SK-N-SH (cell line): ENCODE measurements at regions not wholly inside any gene's neighbourhood (a gene's known extent, or its start where the extent isn't known, plus 50 kb on each side); places are given as distances from the start of the nearest gene placed in this dataset.

Experiments used
- CTCF ChIA-PET: fragments of 300-600, 350-600 bp; formaldehyde crosslinking; extraction: SDS; loops from one replicate; lab custom pipeline; 2021; lab: Yijun Ruan, JAX
- POLR2A ChIA-PET: fragments of 350-600 bp; sonication (Branson Sonifier 250); formaldehyde crosslinking; extraction: SDS; loops from one replicate; lab custom pipeline; 2020; ENCODE audit warnings: antibody characterized with exemption, inconsistent platforms; lab: Yijun Ruan, JAX
- DNase-seq: peaks from one replicate; pipeline ENCODE4 v3.0.0; 2012
- H2AFZ ChIP-seq: fragments of 200-600 bp; sonication (generic); 2 replicates; pipeline ENCODE4 v1.8.1; 2016; ENCODE audit warnings: antibody characterized with exemption, mild to moderate bottlenecking, low read depth
- H3F3A ChIP-seq: fragments of 200-600 bp; sonication (generic); replicated peaks from 2 replicates; pipeline ENCODE3; 2016; ENCODE audit warnings: antibody characterized with exemption, mild to moderate bottlenecking; ENCODE audit not compliant: insufficient read depth
- H3K27ac ChIP-seq, 2 experiments: fragments of 200-500 bp in 1 of 2; fragments of 200-600 bp in 1 of 2; sonication (Bioruptor generic) in 1 of 2; sonication (generic), shearing (Covaris generic) in 1 of 2; 2 replicates each; pipeline versions ENCODE4 v1.5.1 to v1.6.1; 2014 to 2016; ENCODE audit warnings: low read depth in 2 of 2, inconsistent platforms in 1 of 2, low read length in 1 of 2, mild to moderate bottlenecking in 1 of 2, mixed read lengths in 1 of 2
- H3K27me3 ChIP-seq: fragments of 200-600 bp; sonication (generic), shearing (Covaris generic); 2 replicates; pipeline ENCODE4 v1.6.1; 2016; ENCODE audit warnings: mixed run types; ENCODE audit not compliant: insufficient read depth
- H3K36me3 ChIP-seq, 2 experiments: fragments of 200-500 bp in 1 of 2; fragments of 200-600 bp in 1 of 2; sonication (Bioruptor generic) in 1 of 2; sonication (generic) in 1 of 2; replicated peaks in 1 of 2; 2 replicates each; pipeline versions ENCODE3 to v1.5.1; 2014 to 2016; ENCODE audit warnings: low read length in 1 of 2, mild to moderate bottlenecking in 1 of 2; ENCODE audit not compliant: insufficient read depth in 2 of 2, control insufficient read depth in 1 of 2
- H3K4me1 ChIP-seq, 2 experiments: fragments of 200-500 bp in 1 of 2; fragments of 200-600 bp in 1 of 2; sonication (Bioruptor generic) in 1 of 2; sonication (generic), shearing (Covaris generic) in 1 of 2; 2 replicates each; pipeline versions ENCODE4 v1.5.1 to v1.6.1; 2014 to 2016; ENCODE audit warnings: low read depth in 1 of 2, low read length in 1 of 2, mixed run types in 1 of 2; ENCODE audit not compliant: insufficient read depth in 2 of 2, control insufficient read depth in 1 of 2
- H3K4me2 ChIP-seq: fragments of 200-600 bp; sonication (generic), shearing (Covaris generic); 2 replicates; pipeline ENCODE4 v1.6.1; 2017; ENCODE audit warnings: mixed run types
- H3K4me3 ChIP-seq, 2 experiments: fragments of 200-500 bp in 1 of 2; fragments of 200-600 bp in 1 of 2; sonication (Bioruptor generic) in 1 of 2; sonication (generic), shearing (Covaris generic) in 1 of 2; 2 replicates each; pipeline versions ENCODE4 v1.5.1 to v1.8.1; 2014 to 2016; ENCODE audit warnings: low read depth in 2 of 2, inconsistent platforms in 1 of 2, low read length in 1 of 2, mild to moderate bottlenecking in 1 of 2, mixed read lengths in 1 of 2, moderate library complexity in 1 of 2
- H3K79me2 ChIP-seq: fragments of 200-600 bp; sonication (generic); 2 replicates; pipeline ENCODE4 v1.8.1; 2017; ENCODE audit warnings: mild to moderate bottlenecking; ENCODE audit not compliant: insufficient read depth
- H3K9ac ChIP-seq: fragments of 200-600 bp; sonication (generic); 2 replicates; pipeline ENCODE4 v1.6.1; 2017; ENCODE audit warnings: mixed run types
- H3K9me2 ChIP-seq: fragments of 200-600 bp; sonication (generic); 2 replicates; pipeline ENCODE4 v1.6.1; 2017; ENCODE audit warnings: mixed run types
- H3K9me3 ChIP-seq: fragments of 200-600 bp; sonication (generic); 2 replicates; pipeline ENCODE4 v1.6.1; 2017; ENCODE audit warnings: mixed run types, mild to moderate bottlenecking, moderate library complexity
- H4K20me1 ChIP-seq: fragments of 200-600 bp; sonication (generic); 2 replicates; pipeline ENCODE4 v1.6.1; 2017; ENCODE audit warnings: mild to moderate bottlenecking, mixed run types; ENCODE audit not compliant: insufficient read depth
- CHD2 ChIP-seq: fragments of 150-350 bp; IDR thresholded peaks from 2 replicates; pipeline ENCODE4 v1.6.1; 2018; ENCODE audit warnings: low read length; ENCODE audit not compliant: partially characterized antibody
- ELF1 ChIP-seq: IDR thresholded peaks from 2 replicates; pipeline ENCODE4 v1.4.0; 2012
- EZH2phosphoT487 ChIP-seq: fragments of 200-600 bp; sonication (generic); IDR thresholded peaks from 2 replicates; pipeline ENCODE4 v1.6.1; 2017; ENCODE audit warnings: low read depth, mixed run types, mild to moderate bottlenecking, antibody characterized with exemption, moderate library complexity, borderline replicate concordance
- GABPA ChIP-seq: IDR thresholded peaks from 2 replicates; pipeline ENCODE4 v1.4.0; 2012; ENCODE audit warnings: low read depth, mild to moderate bottlenecking
- GATA2 ChIP-seq: sonication (generic); formaldehyde crosslinking; IDR thresholded peaks from 2 replicates; pipeline ENCODE4 v1.5.0; 2020; ENCODE audit warnings: mild to moderate bottlenecking, missing genetic modification reagents
- JUND ChIP-seq: IDR thresholded peaks from 2 replicates; pipeline ENCODE4 v1.4.0; 2012
- MXI1 ChIP-seq: IDR thresholded peaks from 2 replicates; pipeline ENCODE4 v1.6.1; 2012; ENCODE audit warnings: mild to moderate bottlenecking, low read depth, low read length, improper control_type of control experiment
- NRF1 ChIP-seq: IDR thresholded peaks from 2 replicates; pipeline ENCODE4 v1.6.1; 2012; ENCODE audit warnings: low read depth, mild to moderate bottlenecking, low read length
- POLR2AphosphoS5 ChIP-seq: IDR thresholded peaks from 2 replicates; pipeline ENCODE4 v1.6.1; 2012; ENCODE audit warnings: low read depth, low read length
- RFX5 ChIP-seq: IDR thresholded peaks from 2 replicates; pipeline ENCODE4 v1.6.1; 2012; ENCODE audit warnings: mild to moderate bottlenecking, improper control_type of control experiment, low read length
- SIN3A ChIP-seq: IDR thresholded peaks from 2 replicates; pipeline ENCODE4 v1.6.1; 2012; ENCODE audit warnings: low read depth, mild to moderate bottlenecking, low read length, moderate library complexity, borderline replicate concordance
- SMC3 ChIP-seq: IDR thresholded peaks from 2 replicates; pipeline ENCODE4 v1.6.1; 2012; ENCODE audit warnings: low read depth, low read length, improper control_type of control experiment
- TAF1 ChIP-seq: IDR thresholded peaks from 2 replicates; pipeline ENCODE4 v1.6.1; 2012; ENCODE audit warnings: low read depth, mild to moderate bottlenecking, low read length, moderate library complexity, borderline replicate concordance
- WGBS: methylation state at CpG from one replicate; pipeline ENCODE4 v1.1.6; 2017; ENCODE audit warnings: low lambda C conversion rate; 5-methylcytosine and 5-hydroxymethylcytosine counted together
- TF ChIP-seq, protein P1 (sequence below): fragments of 150-350 bp; IDR thresholded peaks from 2 replicates; pipeline ENCODE4 v1.6.1; 2016; ENCODE audit warnings: mild to moderate bottlenecking, low read depth, low read length
- TF ChIP-seq, protein P2 (sequence below): IDR thresholded peaks from 2 replicates; pipeline ENCODE4; 2012
- TF ChIP-seq, protein P3 (sequence below): IDR thresholded peaks from 2 replicates; pipeline ENCODE4 v1.6.1; 2012; ENCODE audit warnings: mild to moderate bottlenecking, low read depth, low read length, moderate library complexity
- TF ChIP-seq, protein P4 (sequence below): IDR thresholded peaks from 2 replicates; pipeline ENCODE4 v1.4.0; 2012; ENCODE audit warnings: low read depth
- TF ChIP-seq, protein P5 (sequence below): IDR thresholded peaks from 2 replicates; pipeline ENCODE4 v1.4.0; 2012; ENCODE audit warnings: low read depth, borderline replicate concordance
- TF ChIP-seq, protein P6 (sequence below): IDR thresholded peaks from 2 replicates; pipeline ENCODE4 v1.4.0; 2012; ENCODE audit warnings: low read depth, borderline replicate concordance

DNA sequence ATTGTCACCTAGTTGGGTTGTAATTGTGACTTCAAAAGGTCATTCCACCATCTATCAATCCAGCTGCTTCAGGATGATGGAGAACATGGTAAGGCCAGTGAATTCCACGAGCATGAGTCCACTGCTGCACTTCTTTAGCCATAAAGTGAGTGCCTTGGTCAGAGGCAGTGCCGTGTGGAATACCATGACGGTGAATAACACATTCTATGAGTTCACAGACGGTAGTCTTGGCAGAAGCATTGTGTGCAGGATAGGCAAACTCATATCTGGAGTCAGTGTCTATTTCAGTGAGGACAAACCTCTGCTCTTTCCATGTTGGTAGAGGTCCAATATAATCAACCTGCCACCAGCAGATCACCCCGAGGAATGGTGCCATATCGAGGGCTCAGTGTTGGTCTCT is 650.9 kb downstream of the KCNJ2 start:
- no peak overlapping the region for H3K4me2 ChIP-seq
- no peaks in the 10 kb centered on the region for H3K36me3 ChIP-seq
- H3K9me2 ChIP-seq = no peaks in the 10 kb centered on the region
- POLR2A ChIA-PET = no interaction called here
- H3F3A ChIP-seq = no peaks in the 10 kb centered on the region
- no peaks in the 10 kb centered on the region for H4K20me1 ChIP-seq
- CTCF ChIA-PET = no interaction called here
- H3K27ac ChIP-seq = no peak overlapping the region
- no peak overlapping the region for H3K4me3 ChIP-seq
- 41% methylated on average over 6 of the region's 6 CpGs for WGBS
- H3K4me1 ChIP-seq = peaks cover 0 to under 1% of the 10 kb centered on the region in 2 experiments; a peak in 1 of 4 replicates
- H3K9me3 ChIP-seq = no peaks in the 10 kb centered on the region
- no peaks in the 10 kb centered on the region for H3K27me3 ChIP-seq
- no peaks in the 10 kb centered on the region for H3K79me2 ChIP-seq
- TF ChIP-seq, protein P1, sequence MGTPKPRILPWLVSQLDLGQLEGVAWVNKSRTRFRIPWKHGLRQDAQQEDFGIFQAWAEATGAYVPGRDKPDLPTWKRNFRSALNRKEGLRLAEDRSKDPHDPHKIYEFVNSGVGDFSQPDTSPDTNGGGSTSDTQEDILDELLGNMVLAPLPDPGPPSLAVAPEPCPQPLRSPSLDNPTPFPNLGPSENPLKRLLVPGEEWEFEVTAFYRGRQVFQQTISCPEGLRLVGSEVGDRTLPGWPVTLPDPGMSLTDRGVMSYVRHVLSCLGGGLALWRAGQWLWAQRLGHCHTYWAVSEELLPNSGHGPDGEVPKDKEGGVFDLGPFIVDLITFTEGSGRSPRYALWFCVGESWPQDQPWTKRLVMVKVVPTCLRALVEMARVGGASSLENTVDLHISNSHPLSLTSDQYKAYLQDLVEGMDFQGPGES = no peak
- TF ChIP-seq GABPA = no peak
- TF ChIP-seq, protein P2, sequence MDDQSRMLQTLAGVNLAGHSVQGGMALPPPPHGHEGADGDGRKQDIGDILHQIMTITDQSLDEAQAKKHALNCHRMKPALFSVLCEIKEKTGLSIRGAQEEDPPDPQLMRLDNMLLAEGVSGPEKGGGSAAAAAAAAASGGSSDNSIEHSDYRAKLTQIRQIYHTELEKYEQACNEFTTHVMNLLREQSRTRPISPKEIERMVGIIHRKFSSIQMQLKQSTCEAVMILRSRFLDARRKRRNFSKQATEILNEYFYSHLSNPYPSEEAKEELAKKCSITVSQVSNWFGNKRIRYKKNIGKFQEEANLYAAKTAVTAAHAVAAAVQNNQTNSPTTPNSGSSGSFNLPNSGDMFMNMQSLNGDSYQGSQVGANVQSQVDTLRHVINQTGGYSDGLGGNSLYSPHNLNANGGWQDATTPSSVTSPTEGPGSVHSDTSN = no peak
- TF ChIP-seq MXI1 = no peak
- no peak for TF ChIP-seq ELF1
- TF ChIP-seq RFX5 = no peak
- TF ChIP-seq TAF1 = no peak
- no peak for TF ChIP-seq JUND
- TF ChIP-seq EZH2phosphoT487 = no peak
- no peak for TF ChIP-seq CHD2
- TF ChIP-seq, protein P3, sequence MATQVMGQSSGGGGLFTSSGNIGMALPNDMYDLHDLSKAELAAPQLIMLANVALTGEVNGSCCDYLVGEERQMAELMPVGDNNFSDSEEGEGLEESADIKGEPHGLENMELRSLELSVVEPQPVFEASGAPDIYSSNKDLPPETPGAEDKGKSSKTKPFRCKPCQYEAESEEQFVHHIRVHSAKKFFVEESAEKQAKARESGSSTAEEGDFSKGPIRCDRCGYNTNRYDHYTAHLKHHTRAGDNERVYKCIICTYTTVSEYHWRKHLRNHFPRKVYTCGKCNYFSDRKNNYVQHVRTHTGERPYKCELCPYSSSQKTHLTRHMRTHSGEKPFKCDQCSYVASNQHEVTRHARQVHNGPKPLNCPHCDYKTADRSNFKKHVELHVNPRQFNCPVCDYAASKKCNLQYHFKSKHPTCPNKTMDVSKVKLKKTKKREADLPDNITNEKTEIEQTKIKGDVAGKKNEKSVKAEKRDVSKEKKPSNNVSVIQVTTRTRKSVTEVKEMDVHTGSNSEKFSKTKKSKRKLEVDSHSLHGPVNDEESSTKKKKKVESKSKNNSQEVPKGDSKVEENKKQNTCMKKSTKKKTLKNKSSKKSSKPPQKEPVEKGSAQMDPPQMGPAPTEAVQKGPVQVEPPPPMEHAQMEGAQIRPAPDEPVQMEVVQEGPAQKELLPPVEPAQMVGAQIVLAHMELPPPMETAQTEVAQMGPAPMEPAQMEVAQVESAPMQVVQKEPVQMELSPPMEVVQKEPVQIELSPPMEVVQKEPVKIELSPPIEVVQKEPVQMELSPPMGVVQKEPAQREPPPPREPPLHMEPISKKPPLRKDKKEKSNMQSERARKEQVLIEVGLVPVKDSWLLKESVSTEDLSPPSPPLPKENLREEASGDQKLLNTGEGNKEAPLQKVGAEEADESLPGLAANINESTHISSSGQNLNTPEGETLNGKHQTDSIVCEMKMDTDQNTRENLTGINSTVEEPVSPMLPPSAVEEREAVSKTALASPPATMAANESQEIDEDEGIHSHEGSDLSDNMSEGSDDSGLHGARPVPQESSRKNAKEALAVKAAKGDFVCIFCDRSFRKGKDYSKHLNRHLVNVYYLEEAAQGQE = no peak
- TF ChIP-seq, protein P4, sequence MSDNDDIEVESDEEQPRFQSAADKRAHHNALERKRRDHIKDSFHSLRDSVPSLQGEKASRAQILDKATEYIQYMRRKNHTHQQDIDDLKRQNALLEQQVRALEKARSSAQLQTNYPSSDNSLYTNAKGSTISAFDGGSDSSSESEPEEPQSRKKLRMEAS = no peak
- TF ChIP-seq, protein P5, sequence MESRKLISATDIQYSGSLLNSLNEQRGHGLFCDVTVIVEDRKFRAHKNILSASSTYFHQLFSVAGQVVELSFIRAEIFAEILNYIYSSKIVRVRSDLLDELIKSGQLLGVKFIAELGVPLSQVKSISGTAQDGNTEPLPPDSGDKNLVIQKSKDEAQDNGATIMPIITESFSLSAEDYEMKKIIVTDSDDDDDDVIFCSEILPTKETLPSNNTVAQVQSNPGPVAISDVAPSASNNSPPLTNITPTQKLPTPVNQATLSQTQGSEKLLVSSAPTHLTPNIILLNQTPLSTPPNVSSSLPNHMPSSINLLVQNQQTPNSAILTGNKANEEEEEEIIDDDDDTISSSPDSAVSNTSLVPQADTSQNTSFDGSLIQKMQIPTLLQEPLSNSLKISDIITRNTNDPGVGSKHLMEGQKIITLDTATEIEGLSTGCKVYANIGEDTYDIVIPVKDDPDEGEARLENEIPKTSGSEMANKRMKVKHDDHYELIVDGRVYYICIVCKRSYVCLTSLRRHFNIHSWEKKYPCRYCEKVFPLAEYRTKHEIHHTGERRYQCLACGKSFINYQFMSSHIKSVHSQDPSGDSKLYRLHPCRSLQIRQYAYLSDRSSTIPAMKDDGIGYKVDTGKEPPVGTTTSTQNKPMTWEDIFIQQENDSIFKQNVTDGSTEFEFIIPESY = no peak
- TF ChIP-seq POLR2AphosphoS5 = no peak
- no peak for TF ChIP-seq GATA2 (CRISPR knock-in tag)
- no peak for TF ChIP-seq SIN3A
- TF ChIP-seq SMC3 = no peak
- TF ChIP-seq NRF1 = no peak
- TF ChIP-seq, protein P6, sequence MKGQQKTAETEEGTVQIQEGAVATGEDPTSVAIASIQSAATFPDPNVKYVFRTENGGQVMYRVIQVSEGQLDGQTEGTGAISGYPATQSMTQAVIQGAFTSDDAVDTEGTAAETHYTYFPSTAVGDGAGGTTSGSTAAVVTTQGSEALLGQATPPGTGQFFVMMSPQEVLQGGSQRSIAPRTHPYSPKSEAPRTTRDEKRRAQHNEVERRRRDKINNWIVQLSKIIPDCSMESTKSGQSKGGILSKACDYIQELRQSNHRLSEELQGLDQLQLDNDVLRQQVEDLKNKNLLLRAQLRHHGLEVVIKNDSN = no peak
- DNase-seq = no peak
- no peak overlapping the region for H2AFZ ChIP-seq
- H3K9ac ChIP-seq = no peak overlapping the region
